ENCODE measurements at regions not wholly inside any gene's neighbourhood (a gene's known extent, or its start where the extent isn't known, plus 50 kb on each side); places are given as distances from the start of the nearest gene placed in this dataset.

GRCh38 chr1:219781491-219781890 lies 146.9 kb downstream of the SLC30A10 start:
- Histone ChIP-seq H4K5ac (ENCODE audit: low read depth, low read length) (no peak overlapping the region), H3K56ac (ENCODE audit: extremely low read depth, insufficient read depth, low read length) (no peak overlapping the region), H3K4me3 (ENCODE audit: insufficient read depth, low read depth, low read length) (no peak overlapping the region), H2BK20ac (ENCODE audit: low read depth, low read length) (no peak overlapping the region), H2BK5ac (ENCODE audit: low read depth, low read length, poor library complexity, severe bottlenecking) (no peak overlapping the region), H3K9me1 (ENCODE audit: insufficient read depth, low read length) (no peaks in the 10 kb centered on the region), H3K4me1 (ENCODE audit: control insufficient read depth, insufficient read depth, low read length) (peaks cover 11% of the 10 kb centered on the region), H2BK120ac (ENCODE audit: low read depth, low read length) (no peak overlapping the region; the same call in 1 of the 2 replicates), H3K18ac (ENCODE audit: low read depth, low read length) (no peak overlapping the region), H4K8ac (ENCODE audit: low read depth in 2 of 2, low read length in 2 of 2) (no peak overlapping the region), H3K4me2 (ENCODE audit: low read depth, low read length) (no peak overlapping the region), H3K27me3 (ENCODE audit: control insufficient read depth, insufficient read depth, low read length) (no peaks in the 10 kb centered on the region), H2AFZ (replicated peaks; ENCODE audit: low read length, poor library complexity) (no peak overlapping the region), H3K36me3 (ENCODE audit: control insufficient read depth, insufficient read depth, low read length) (no peaks in the 10 kb centered on the region), H4K20me1 (ENCODE audit: insufficient read depth, low read length) (no peaks in the 10 kb centered on the region), H2BK15ac (ENCODE audit: low read depth, low read length) (no peak overlapping the region), H3K79me1 (ENCODE audit: low read depth in 1 of 2, low read length in 2 of 2) (no peaks in the 10 kb centered on the region), H3K14ac (replicated peaks; ENCODE audit: low read depth, low read length) (no peak overlapping the region), H3K4ac (ENCODE audit: low read depth, low read length) (no peak overlapping the region), H2AK9ac (replicated peaks; ENCODE audit: low read depth, low read length, poor library complexity) (no peak overlapping the region), H4K91ac (ENCODE audit: insufficient read depth, low read depth, low read length) (no peak overlapping the region), H3K27ac (ENCODE audit: insufficient read depth, low read length) (no peak overlapping the region), H3K9ac (ENCODE audit: low read depth, low read length) (no peak overlapping the region), H2AK5ac (ENCODE audit: low read depth, low read length) (no peak overlapping the region), H3K9me3 (ENCODE audit: control insufficient read depth, insufficient read depth, low read length) (no peaks in the 10 kb centered on the region), H3K23ac (ENCODE audit: low read depth, low read length) (no peak overlapping the region)
- no peak for DNase-seq
- in situ Hi-C loops (cut with MboI; ENCODE audit: low sequenced_read_pairs) = no loop called here
- ChIA-PET POLR2A (ENCODE audit: unreplicated experiment) (no interaction called here), CTCF (no interaction called here)
- TF ChIP-seq RCOR1 (IDR thresholded peaks at IDR 0.05; ENCODE audit: insufficient replicate concordance, low read length) = no peak
- TF ChIP-seq MAFK (IDR thresholded peaks at IDR 0.05; ENCODE audit: low read depth, low read length) = no peak
- TF ChIP-seq FOS (IDR thresholded peaks at IDR 0.05; ENCODE audit: low read depth, low read length) = no peak
- no peak for TF ChIP-seq USF2 (IDR thresholded peaks at IDR 0.05; ENCODE audit: low read depth, low read length)
- TF ChIP-seq BHLHE40 (IDR thresholded peaks at IDR 0.05; ENCODE audit: low read depth, low read length) = no peak
- no peak for TF ChIP-seq NFE2L2 (IDR thresholded peaks at IDR 0.05; ENCODE audit: low read depth, low read length)
- TF ChIP-seq POLR2A (IDR thresholded peaks at IDR 0.05; ENCODE audit: low read depth, low read length) = no peak
- TF ChIP-seq MXI1 (IDR thresholded peaks at IDR 0.05; ENCODE audit: borderline replicate concordance, low read depth, low read length) = no peak
- no peak for TF ChIP-seq CHD1 (IDR thresholded peaks at IDR 0.05; ENCODE audit: low read depth, low read length)
- TF ChIP-seq RAD21 (IDR thresholded peaks at IDR 0.05; ENCODE audit: low read length) = no peak
- no peak for TF ChIP-seq ELK1 (IDR thresholded peaks at IDR 0.05; ENCODE audit: borderline replicate concordance, low read depth, low read length)
- TF ChIP-seq CEBPB (IDR thresholded peaks at IDR 0.05; ENCODE audit: low read depth, low read length) = no peak
- TF ChIP-seq CTCF (conservative IDR thresholded peaks at IDR 0.05; ENCODE audit: low read depth, low read length) = no peak
- no peak for TF ChIP-seq SMC3 (IDR thresholded peaks at IDR 0.05; ENCODE audit: low read depth, low read length)
- TF ChIP-seq RFX5 (IDR thresholded peaks at IDR 0.05; ENCODE audit: low read depth, low read length) = no peak
- TF ChIP-seq MAZ (IDR thresholded peaks at IDR 0.05; ENCODE audit: borderline replicate concordance, low read depth, low read length) = no peak
- BruUV-seq (replicated peaks) = no TSS peak
- intact Hi-C loops (cut with micrococcal nuclease) = no loop called here
- dilution Hi-C loops (cut with HindIII; ENCODE audit: low sequenced_read_pairs, unreplicated experiment) = no loop called here
- no peak for ATAC-seq (ENCODE audit: low read depth)
